Hepatocyte (in vitro differentiated cells): ENCODE measurements at regions not wholly inside any gene's neighbourhood (a gene's known extent, or its start where the extent isn't known, plus 50 kb on each side); places are given as distances from the start of the nearest gene placed in this dataset.

Source experiments
- EZH2phosphoT487 ChIP-seq: fragments of 200-600 bp; sonication (generic); IDR thresholded peaks from one replicate; pipeline ENCODE4 v1.6.1; 2018; ENCODE audit warnings: antibody characterized with exemption, mild to moderate bottlenecking, low read depth, moderate library complexity; ENCODE audit not compliant: unreplicated experiment, severe bottlenecking
- TF ChIP-seq, protein P1 (sequence below): fragments of 200-600 bp; sonication (generic); IDR thresholded peaks from 2 replicates; pipeline ENCODE4 v1.5.1; 2016; ENCODE audit warnings: antibody characterized with exemption, mild to moderate bottlenecking; ENCODE audit not compliant: poor library complexity

DNA sequence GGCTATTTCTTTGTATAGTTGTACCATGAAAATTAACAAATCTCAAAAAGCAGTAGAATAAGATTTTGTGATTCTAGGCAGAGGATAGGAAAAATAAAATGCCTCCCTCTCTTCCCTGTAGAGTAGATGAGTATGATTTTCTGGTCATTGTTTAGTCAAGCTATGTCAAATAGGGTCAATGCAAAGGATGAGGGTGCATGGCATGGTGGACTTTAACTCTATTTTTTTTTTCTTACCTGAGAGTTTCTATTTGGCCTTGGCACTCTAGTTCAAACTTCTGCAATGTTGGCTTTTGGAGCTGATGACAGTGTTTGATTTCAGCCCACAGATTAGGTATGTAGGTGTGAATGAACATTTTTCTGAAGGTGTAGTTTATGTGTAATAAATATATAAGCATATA, 224.5 kb downstream of the TRIB2 start:
- TF ChIP-seq, protein P1, sequence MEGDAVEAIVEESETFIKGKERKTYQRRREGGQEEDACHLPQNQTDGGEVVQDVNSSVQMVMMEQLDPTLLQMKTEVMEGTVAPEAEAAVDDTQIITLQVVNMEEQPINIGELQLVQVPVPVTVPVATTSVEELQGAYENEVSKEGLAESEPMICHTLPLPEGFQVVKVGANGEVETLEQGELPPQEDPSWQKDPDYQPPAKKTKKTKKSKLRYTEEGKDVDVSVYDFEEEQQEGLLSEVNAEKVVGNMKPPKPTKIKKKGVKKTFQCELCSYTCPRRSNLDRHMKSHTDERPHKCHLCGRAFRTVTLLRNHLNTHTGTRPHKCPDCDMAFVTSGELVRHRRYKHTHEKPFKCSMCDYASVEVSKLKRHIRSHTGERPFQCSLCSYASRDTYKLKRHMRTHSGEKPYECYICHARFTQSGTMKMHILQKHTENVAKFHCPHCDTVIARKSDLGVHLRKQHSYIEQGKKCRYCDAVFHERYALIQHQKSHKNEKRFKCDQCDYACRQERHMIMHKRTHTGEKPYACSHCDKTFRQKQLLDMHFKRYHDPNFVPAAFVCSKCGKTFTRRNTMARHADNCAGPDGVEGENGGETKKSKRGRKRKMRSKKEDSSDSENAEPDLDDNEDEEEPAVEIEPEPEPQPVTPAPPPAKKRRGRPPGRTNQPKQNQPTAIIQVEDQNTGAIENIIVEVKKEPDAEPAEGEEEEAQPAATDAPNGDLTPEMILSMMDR = no peak
- TF ChIP-seq EZH2phosphoT487 = no peak
